GM12878 (cell line): ENCODE measurements at regions not wholly inside any gene's neighbourhood (a gene's known extent, or its start where the extent isn't known, plus 50 kb on each side); places are given as distances from the start of the nearest gene placed in this dataset.

Source experiments
- ATAC-seq: fragments of 200-7000 bp; cut with Tn5 transposase; 3 replicates; pipeline ENCODE4 v1.9.1; 2020; ENCODE audit warnings: mild to moderate bottlenecking, moderate library complexity
- BruUV-seq: library from RNA; stranded (reverse); fragments of 400-500 nt; replicated peaks from 2 replicates; lab custom pipeline; 2021; lab: Mats Ljungman, UMichigan
- CTCF ChIA-PET: fragments of 300-600 bp; sonication (Branson Sonifier 250); formaldehyde crosslinking; extraction: SDS; loops from one replicate; lab custom pipeline; 2021; ENCODE audit warnings: inconsistent platforms; lab: Yijun Ruan, JAX
- POLR2A ChIA-PET: fragments of 350-600 bp; formaldehyde crosslinking; extraction: SDS; loops from one replicate; lab custom pipeline; 2021; ENCODE audit warnings: inconsistent platforms; lab: Charles Lee
- RAD21 ChIA-PET: fragments of 300-600 bp; sonication (Branson Sonifier 250); formaldehyde crosslinking; loops from one replicate; lab custom pipeline; 2023; ENCODE audit warnings: antibody characterized with exemption; ENCODE audit not compliant: unreplicated experiment; lab: Charles Lee
- SMC1A ChIA-PET: fragments of 300-600 bp; sonication (Branson Sonifier 250); formaldehyde crosslinking; loops from one replicate; lab custom pipeline; 2023; ENCODE audit not compliant: unreplicated experiment, uncharacterized antibody; lab: Charles Lee
- DNase-seq: peaks from one replicate; pipeline ENCODE4 v3.0.0-alpha.2; 2011; ENCODE audit warnings: low read depth, low spot score
- FAIRE-seq: peaks from 3 replicates; lab custom pipeline; 2011; peaks lifted over from hg19 to GRCh38; lab: Jason Lieb, UNC
- H2AFZ ChIP-seq: 2 replicates; pipeline ENCODE4 v1.6.0; 2011; ENCODE audit warnings: low read depth, low read length, control low read depth; ENCODE audit not compliant: control insufficient read depth
- H3K27ac ChIP-seq: 2 replicates; pipeline ENCODE4 v1.5.1; 2011; ENCODE audit warnings: control low read depth; ENCODE audit not compliant: control insufficient read depth, insufficient read depth
- H3K27me3 ChIP-seq, 2 experiments: replicated peaks in 1 of 2; 2 replicates each; pipeline versions ENCODE4 v1.6.0 to v1.6.1; 2011; ENCODE audit warnings: low read length in 1 of 2; ENCODE audit not compliant: control insufficient read depth in 2 of 2, insufficient read depth in 2 of 2
- H3K36me3 ChIP-seq, 2 experiments: 2 replicates each; pipeline ENCODE4 v1.5.1; 2011; ENCODE audit warnings: low read length in 1 of 2; ENCODE audit not compliant: control insufficient read depth in 2 of 2, insufficient read depth in 2 of 2
- H3K4me1 ChIP-seq: 2 replicates; pipeline ENCODE4 v1.6.1; 2011; ENCODE audit warnings: mild to moderate bottlenecking, low read length, moderate library complexity, mixed read lengths; ENCODE audit not compliant: control insufficient read depth, insufficient read depth
- H3K4me2 ChIP-seq: 2 replicates; pipeline ENCODE4 v1.6.0; 2011; ENCODE audit warnings: control low read depth; ENCODE audit not compliant: control insufficient read depth, insufficient read depth
- H3K4me3 ChIP-seq: fragments of 200-600 bp; sonication (generic); 2 replicates; pipeline ENCODE4 v1.5.1; 2016
- H3K79me2 ChIP-seq: 2 replicates; pipeline ENCODE4 v1.6.0; 2011; ENCODE audit warnings: low read length; ENCODE audit not compliant: control insufficient read depth, insufficient read depth
- H3K9ac ChIP-seq: 2 replicates; pipeline ENCODE4 v1.8.0; 2011; ENCODE audit warnings: low read length, control low read depth, mixed read lengths; ENCODE audit not compliant: control insufficient read depth, insufficient read depth
- H3K9me3 ChIP-seq: replicated peaks from 3 replicates; pipeline ENCODE4 v1.5.1; 2011; ENCODE audit warnings: mild to moderate bottlenecking, low read length; ENCODE audit not compliant: control insufficient read depth, insufficient read depth
- H4K20me1 ChIP-seq: 2 replicates; pipeline ENCODE4 v1.6.0; 2011; ENCODE audit not compliant: control insufficient read depth, insufficient read depth
- IKZF2 ChIP-seq, 2 experiments: fragments of 450-650 bp; IDR thresholded peaks; 2 replicates each; pipeline ENCODE4 v1.6.1; 2017; ENCODE audit warnings: mild to moderate bottlenecking in 2 of 2, moderate library complexity in 2 of 2
- NR2C2 ChIP-seq: IDR thresholded peaks from 2 replicates; pipeline ENCODE4 v1.6.1; 2011; ENCODE audit warnings: borderline replicate concordance, low read depth; ENCODE audit not compliant: control insufficient read depth, insufficient read length
- POLR2A ChIP-seq: IDR thresholded peaks from 2 replicates; pipeline ENCODE4 v1.6.1; 2011; ENCODE audit warnings: low read depth, mild to moderate bottlenecking, low read length
- RFX5 ChIP-seq: IDR thresholded peaks from 2 replicates; pipeline ENCODE4 v1.6.1; 2011; ENCODE audit warnings: low read depth, low read length, improper control_type of control experiment
- SMAD1 ChIP-seq: fragments of 450-650 bp; IDR thresholded peaks from 2 replicates; pipeline ENCODE4 v1.6.1; 2018; ENCODE audit warnings: mild to moderate bottlenecking, low read depth; ENCODE audit not compliant: partially characterized antibody
- TCF12 ChIP-seq: IDR thresholded peaks from 2 replicates; pipeline ENCODE4 v1.6.1; 2011; ENCODE audit warnings: low read depth, mild to moderate bottlenecking, low read length
- ZZZ3 ChIP-seq: IDR thresholded peaks from 2 replicates; pipeline ENCODE4 v1.6.1; 2011; ENCODE audit warnings: low read depth; ENCODE audit not compliant: control insufficient read depth, insufficient read length
- WGBS: methylation state at CpG from one replicate; pipeline ENCODE4 v1.1.6; 2016; ENCODE audit warnings: low lambda C conversion rate; ENCODE audit not compliant: insufficient replicate concordance, insufficient coverage; ENCODE audit errors: missing lambda C conversion rate; 5-methylcytosine and 5-hydroxymethylcytosine counted together
- in situ Hi-C: fragments of 300-500 bp; cut with MboI; formaldehyde crosslinking; loops from 9 replicates; pipeline ENCODE4 v1.14.3; 2018; ENCODE audit warnings: mixed read lengths
- intact Hi-C: fragments of 100-400 bp; cut with micrococcal nuclease; formaldehyde crosslinking; loops from one replicate; pipeline ENCODE4 v1.14.2; 2022; ENCODE audit not compliant: unreplicated experiment
- TF ChIP-seq, protein P1 (sequence below): fragments of 450-650 bp; IDR thresholded peaks from 2 replicates; pipeline ENCODE4 v1.6.1; 2017; ENCODE audit warnings: mild to moderate bottlenecking, low read depth, inconsistent platforms; ENCODE audit not compliant: poor library complexity, severe bottlenecking
- TF ChIP-seq, protein P2 (sequence below): fragments of 450-650 bp; IDR thresholded peaks from 2 replicates; pipeline ENCODE4 v1.6.1; 2017; ENCODE audit warnings: borderline replicate concordance

DNA sequence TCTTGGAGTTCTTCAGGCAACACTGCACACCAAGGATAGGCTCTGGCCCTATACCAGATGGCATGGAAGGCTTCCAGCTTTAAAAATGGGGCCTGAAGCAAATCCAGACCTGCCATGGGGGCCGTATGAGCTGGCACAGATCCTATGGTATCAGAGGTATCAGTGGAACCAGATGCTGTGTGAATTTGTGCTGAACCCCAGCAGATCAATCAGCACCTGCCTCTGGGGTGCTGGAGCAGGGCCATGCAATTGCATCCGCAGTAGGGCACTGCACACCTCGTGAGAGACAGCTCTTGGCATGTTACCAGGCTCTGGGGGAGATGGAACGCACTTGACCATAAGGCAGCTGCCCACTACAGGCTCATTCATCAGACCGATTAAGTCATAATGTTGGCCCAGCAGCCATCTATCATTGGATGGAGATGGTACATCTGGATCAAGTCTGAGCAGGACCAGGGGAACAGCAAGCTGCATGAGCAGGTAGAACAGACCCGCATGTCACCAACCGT lies 221.5 kb downstream of the MYLK4 start:
- H3K36me3 ChIP-seq = no peaks in the 10 kb centered on the region
- no peaks in the 10 kb centered on the region for H3K4me1 ChIP-seq
- POLR2A ChIA-PET = no interaction called here
- no peaks in the 10 kb centered on the region for H3K27me3 ChIP-seq
- no TSS peak for BruUV-seq
- H3K9ac ChIP-seq = no peak overlapping the region
- in situ Hi-C loops = no loop called here
- H3K4me3 ChIP-seq = no peak overlapping the region
- intact Hi-C loops = no loop called here
- H3K79me2 ChIP-seq = no peaks in the 10 kb centered on the region
- ATAC-seq = no peak
- CTCF ChIA-PET = no interaction called here
- SMC1A ChIA-PET = no interaction called here
- H3K4me2 ChIP-seq = no peak overlapping the region
- FAIRE-seq = no peak
- no peak overlapping the region for H2AFZ ChIP-seq
- TF ChIP-seq, protein P1, sequence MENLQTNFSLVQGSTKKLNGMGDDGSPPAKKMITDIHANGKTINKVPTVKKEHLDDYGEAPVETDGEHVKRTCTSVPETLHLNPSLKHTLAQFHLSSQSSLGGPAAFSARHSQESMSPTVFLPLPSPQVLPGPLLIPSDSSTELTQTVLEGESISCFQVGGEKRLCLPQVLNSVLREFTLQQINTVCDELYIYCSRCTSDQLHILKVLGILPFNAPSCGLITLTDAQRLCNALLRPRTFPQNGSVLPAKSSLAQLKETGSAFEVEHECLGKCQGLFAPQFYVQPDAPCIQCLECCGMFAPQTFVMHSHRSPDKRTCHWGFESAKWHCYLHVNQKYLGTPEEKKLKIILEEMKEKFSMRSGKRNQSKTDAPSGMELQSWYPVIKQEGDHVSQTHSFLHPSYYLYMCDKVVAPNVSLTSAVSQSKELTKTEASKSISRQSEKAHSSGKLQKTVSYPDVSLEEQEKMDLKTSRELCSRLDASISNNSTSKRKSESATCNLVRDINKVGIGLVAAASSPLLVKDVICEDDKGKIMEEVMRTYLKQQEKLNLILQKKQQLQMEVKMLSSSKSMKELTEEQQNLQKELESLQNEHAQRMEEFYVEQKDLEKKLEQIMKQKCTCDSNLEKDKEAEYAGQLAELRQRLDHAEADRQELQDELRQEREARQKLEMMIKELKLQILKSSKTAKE = no peak
- TF ChIP-seq ZZZ3 (no peak), POLR2A (no peak), TCF12 (no peak), NR2C2 (no peak), RFX5 (no peak), SMAD1 (no peak), IKZF2 (IDR thresholded peaks at IDR 0.05) (no peak)
- TF ChIP-seq, protein P2, sequence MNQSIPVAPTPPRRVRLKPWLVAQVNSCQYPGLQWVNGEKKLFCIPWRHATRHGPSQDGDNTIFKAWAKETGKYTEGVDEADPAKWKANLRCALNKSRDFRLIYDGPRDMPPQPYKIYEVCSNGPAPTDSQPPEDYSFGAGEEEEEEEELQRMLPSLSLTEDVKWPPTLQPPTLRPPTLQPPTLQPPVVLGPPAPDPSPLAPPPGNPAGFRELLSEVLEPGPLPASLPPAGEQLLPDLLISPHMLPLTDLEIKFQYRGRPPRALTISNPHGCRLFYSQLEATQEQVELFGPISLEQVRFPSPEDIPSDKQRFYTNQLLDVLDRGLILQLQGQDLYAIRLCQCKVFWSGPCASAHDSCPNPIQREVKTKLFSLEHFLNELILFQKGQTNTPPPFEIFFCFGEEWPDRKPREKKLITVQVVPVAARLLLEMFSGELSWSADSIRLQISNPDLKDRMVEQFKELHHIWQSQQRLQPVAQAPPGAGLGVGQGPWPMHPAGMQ = no peak
- DNase-seq = no peak
- no peak overlapping the region for H3K27ac ChIP-seq
- no peaks in the 10 kb centered on the region for H4K20me1 ChIP-seq
- no peaks in the 10 kb centered on the region; the same call in 1 of the 3 replicates for H3K9me3 ChIP-seq
- RAD21 ChIA-PET = no interaction called here
- 34% methylated on average over 7 of the region's 7 CpGs for WGBS
